COLO668 (cell line): ENCODE measurements at regions not wholly inside any gene's neighbourhood (a gene's known extent, or its start where the extent isn't known, plus 50 kb on each side); places are given as distances from the start of the nearest gene placed in this dataset.

Source experiments
- DNase-seq: peaks from one replicate; lab custom pipeline; 2025; ENCODE audit not compliant: unreplicated experiment; lab: John Stamatoyannopoulos, UW

DNA sequence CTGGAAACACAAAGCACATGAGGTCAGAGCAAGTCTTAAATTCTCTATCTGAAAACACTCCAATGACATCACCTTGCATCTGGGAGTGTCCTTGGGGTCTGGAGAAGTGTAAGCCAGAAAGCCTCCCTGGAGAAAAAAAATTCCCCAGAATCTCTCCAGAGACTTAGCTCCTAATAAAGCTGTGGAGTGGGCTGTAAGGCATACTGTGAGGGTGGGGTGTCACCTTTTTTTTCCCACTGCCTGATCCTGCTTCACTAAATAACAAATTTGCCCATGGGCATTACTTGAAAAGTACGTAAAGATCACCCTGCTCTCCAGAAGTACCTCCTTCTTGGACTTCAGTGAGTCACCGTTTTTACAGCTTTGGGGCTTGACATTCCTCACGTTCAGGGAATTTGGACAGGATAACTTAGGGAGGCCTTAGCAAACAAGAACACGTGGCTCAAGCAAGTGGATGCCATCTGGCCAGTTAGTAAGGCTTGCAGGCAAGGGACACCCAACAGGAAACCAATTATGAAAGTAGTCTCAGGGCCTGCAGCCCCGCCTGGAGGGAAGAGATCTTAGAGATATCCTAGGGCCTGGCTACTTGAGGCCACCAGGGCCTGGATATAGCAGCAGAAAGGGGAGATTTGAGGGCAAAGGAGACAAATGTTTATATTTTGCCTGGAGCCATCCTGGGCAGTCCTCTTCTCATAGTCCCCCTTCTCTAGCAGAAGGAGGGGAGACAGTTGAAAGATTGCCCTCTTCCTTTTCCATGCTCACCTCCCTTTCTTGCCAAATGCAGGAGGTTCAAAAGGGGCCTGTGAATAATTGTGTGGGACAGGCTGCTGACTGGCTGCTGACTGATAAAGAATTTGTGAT lies 60.1 kb upstream of the PLAC1 start:
- no peak for DNase-seq

DNA sequence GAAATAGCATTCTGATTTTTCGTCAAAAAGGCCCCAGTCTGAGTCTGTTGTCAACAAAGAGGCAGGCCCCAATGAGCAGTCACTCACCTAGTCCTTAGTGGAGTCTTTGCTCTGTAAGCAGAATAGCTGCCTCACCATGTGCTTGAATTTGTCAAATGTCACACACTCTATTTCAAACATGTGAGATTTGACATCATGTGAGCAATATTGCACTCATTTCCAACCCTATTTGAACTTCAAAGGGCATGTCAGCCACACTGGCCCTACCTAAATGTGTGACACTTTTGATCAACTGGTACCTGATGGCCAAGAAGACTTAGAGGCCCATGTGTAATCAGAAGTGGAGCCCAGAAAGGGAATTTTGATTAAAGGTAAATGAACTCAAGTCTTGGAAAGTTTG lies 59.4 kb upstream of the PLAC1 start:
- no peak for DNase-seq

DNA sequence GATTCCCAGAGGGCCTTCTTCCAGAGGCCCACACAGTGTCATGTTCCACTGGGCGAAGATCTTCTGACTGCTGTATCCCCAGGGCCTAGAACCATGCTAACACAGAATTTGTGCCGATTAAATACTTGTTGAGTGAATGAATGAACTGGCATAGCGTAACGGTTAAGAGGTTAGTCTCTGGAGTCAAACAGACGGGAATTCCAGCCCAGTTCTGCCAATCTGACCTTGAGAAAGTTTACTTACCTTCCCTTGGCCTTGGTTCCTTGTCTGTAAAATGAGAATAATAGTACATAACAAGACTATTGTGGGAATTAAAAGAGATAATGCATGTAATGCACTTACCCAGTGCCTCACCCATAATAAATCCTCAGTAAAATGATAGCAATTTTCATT lies 58.3 kb upstream of the PLAC1 start:
- no peak for DNase-seq

DNA sequence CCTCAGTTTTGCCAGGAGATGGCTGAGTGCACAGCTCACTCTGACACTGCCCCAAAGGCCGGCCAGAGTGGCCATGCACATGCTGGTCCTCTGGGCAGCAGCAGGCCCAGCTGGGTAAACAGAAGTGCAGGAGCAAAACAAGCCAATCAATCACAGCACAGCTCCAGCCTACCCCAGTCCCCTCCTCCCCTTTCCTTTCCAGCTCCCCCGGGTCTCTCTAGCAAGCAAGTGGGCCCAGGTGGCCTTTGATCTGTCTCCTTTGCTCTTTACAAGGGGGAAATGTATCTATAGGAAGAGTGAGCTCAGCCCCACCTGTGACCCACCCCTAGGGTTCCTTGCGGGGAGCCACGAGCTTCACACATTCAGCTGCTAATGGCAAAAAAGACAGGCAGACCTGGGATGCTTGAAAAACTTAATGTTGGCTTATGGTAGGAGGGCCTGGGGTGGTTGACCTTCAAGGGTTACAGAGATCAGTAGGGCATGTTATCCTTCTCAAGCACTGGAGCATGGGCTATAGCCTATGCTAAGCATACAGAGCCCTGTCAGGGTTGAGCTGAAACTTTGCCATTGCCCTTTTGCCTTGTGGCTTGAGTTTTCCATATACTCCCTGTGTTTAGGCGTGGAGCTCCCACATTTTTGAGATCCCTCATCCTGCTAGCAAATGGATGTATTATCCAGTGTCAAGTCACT lies 57.8 kb upstream of the PLAC1 start:
- DNase-seq: peak; percentile 24

DNA sequence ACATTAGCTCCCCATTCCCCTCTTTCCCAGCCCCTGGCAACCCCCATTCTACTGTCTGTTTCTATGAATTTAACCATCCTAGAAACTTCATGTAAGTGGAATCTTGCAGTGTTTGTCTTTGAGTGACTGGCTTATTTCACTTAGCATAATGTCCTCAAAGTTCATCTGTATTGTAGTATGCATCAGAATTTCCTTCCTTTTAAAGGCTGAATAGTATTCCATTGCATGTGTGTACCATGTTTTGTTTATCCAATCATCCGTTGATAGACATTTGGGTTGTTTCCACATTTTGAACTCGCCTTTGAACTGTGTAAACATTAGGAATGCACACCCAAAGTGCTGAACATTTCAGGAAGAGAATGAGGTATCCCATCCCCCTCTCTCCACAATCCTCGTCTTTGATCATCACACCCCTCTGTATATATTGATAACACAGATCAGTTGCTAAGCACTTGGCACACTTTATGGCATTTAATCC lies 56.4 kb upstream of the PLAC1 start:
- DNase-seq: no peak

DNA sequence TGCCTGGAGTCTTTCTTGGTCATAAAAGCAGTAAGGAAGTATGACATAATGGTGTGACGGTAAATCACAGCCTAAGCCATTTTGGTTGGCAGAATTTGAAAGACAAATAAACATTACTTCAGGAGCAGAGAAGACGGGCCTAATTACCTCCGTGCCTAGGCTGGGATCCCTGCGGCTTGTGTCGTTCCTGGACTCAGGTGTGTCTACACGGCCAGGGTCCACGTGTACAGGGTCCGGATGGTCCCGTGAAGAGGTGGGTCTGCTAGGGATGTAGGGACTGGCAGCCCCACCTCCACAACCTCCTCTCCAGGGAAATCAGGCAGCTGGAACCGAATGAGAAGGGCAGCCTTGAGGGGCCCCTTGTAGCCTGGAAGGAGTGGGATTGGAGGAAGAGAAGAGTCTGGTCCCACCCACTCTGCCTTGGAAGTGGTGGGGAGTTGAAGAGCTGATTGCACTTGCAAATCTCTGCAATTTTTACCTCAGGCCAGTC lies 55.4 kb upstream of the PLAC1 start:
- DNase-seq: no peak

DNA sequence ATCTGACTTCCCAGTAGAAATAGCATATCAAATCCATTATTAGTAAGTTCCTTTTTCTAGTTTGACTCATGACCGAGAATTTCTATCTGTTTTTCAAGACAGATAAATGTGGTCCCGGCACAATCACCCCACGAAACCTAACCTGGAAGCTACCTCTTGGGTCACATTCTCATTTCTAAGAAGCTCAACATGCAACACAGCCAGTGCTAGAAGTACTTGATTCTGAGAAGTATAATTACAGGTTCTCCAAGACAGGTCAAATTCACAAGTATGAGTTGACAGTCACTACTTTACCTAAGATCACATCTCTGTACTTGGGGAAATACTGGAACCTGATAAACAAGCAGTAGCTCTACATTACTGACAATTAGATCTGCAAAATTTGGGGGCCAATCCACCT lies 54.0 kb upstream of the PLAC1 start:
- DNase-seq: no peak

DNA sequence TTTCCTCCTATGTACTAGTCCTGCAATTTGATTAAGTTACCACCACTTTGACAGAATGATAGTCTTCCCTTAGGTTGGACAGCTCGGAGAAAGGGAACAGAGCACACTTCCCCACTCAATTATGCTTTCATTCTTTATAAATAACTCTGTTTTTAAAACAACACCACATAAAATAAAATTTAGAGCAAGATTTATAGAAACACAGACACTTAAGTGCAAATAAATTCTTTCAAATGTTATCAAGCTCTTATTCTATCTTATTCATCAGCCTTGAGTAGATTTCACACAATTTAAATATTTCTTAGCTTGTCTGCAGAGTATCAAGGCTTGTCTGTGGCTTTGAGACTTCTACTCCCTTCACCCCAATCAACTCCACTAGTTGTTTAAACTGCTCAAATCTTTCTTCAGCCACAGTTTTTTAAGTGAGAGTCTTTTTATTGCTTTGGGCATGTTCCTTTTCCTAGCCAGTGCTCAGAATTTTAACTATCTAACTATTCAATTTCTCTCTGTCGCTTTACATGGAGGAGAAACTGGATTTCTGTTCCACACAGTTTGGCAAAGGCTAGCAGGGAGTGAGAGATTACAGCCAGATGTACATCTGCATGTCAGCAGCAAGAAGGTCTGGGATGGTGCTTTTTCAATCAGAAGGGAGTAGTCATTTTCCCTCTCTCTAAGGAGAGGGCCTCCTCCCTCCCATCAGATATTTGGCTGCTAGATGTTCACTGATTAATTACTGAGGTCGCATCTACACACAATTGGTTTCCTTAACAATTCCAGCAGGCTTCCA lies 53.1 kb upstream of the PLAC1 start:
- DNase-seq: no peak
